H1 (cell line): ENCODE measurements at regions not wholly inside any gene's neighbourhood (a gene's known extent, or its start where the extent isn't known, plus 50 kb on each side); places are given as distances from the start of the nearest gene placed in this dataset.

Experiments
- CTCF ChIA-PET: fragments of 300-600 bp; sonication (Branson Sonifier 250); formaldehyde crosslinking; loops from one replicate; lab custom pipeline; 2021; ENCODE audit not compliant: partially characterized antibody; lab: Charles Lee
- POLR2A ChIA-PET: fragments of 300-600 bp; sonication (Branson Sonifier 250); formaldehyde crosslinking; loops from one replicate; lab custom pipeline; 2021; ENCODE audit warnings: inconsistent platforms; ENCODE audit not compliant: partially characterized antibody; lab: Charles Lee
- DNase-seq, 2 experiments: peaks; one replicate each; pipeline versions ENCODE4 v3.0.0 to v3.0.0-alpha.2; 2010 to 2022; ENCODE audit warnings: low spot score in 2 of 2, low read depth in 1 of 2, mixed read lengths in 1 of 2
- FAIRE-seq: peaks from 2 replicates; lab custom pipeline; 2011; peaks lifted over from hg19 to GRCh38; lab: Jason Lieb, UNC
- H2AFZ ChIP-seq: 2 replicates; pipeline ENCODE4 v1.8.1; 2012; ENCODE audit warnings: low read length, inconsistent platforms
- H2AK5ac ChIP-seq: 2 replicates; pipeline ENCODE4 v1.6.1; 2013; ENCODE audit warnings: low read depth, low read length
- H2BK120ac ChIP-seq: replicated peaks from 2 replicates; pipeline ENCODE3; 2013; ENCODE audit warnings: low read depth, low read length, inconsistent platforms
- H2BK12ac ChIP-seq: 2 replicates; pipeline ENCODE4 v1.6.1; 2013; ENCODE audit warnings: low read depth, low read length
- H2BK15ac ChIP-seq: 2 replicates; pipeline ENCODE4 v1.6.1; 2013; ENCODE audit warnings: low read length
- H2BK20ac ChIP-seq: 2 replicates; pipeline ENCODE4 v1.6.1; 2013; ENCODE audit warnings: low read length
- H2BK5ac ChIP-seq: 2 replicates; pipeline ENCODE4 v1.6.1; 2013; ENCODE audit warnings: low read depth, low read length
- H3K14ac ChIP-seq: 2 replicates; pipeline ENCODE4 v1.6.1; 2013; ENCODE audit warnings: inconsistent platforms; ENCODE audit not compliant: insufficient read length
- H3K18ac ChIP-seq: 2 replicates; pipeline ENCODE4 v1.6.1; 2013; ENCODE audit warnings: low read length; ENCODE audit errors: extremely low read depth
- H3K23ac ChIP-seq: 2 replicates; pipeline ENCODE4 v1.6.1; 2013; ENCODE audit warnings: inconsistent platforms; ENCODE audit not compliant: insufficient read length
- H3K23me2 ChIP-seq: 2 replicates; pipeline ENCODE4 v1.6.1; 2013; ENCODE audit warnings: low read depth, low read length
- H3K27ac ChIP-seq: 2 replicates; pipeline ENCODE4 v1.6.1; 2011; ENCODE audit warnings: low read depth, low read length, inconsistent platforms
- H3K27me3 ChIP-seq, 4 experiments: replicated peaks in 1 of 4; 1 replicate in 1 of 4; 2 replicates in 3 of 4; pipeline versions ENCODE4 v1.6.1 to v1.8.1; 2011 to 2013; ENCODE audit warnings: low read length in 3 of 4, mild to moderate bottlenecking in 3 of 4, inconsistent platforms in 2 of 4, mixed read lengths in 2 of 4, moderate library complexity in 1 of 4; ENCODE audit not compliant: control insufficient read depth in 3 of 4, insufficient read depth in 3 of 4; ENCODE audit errors: extremely low read depth in 1 of 4
- H3K36me3 ChIP-seq, 4 experiments: 2 replicates each; pipeline versions ENCODE4 v1.6.1 to v1.8.1; 2011 to 2013; ENCODE audit warnings: mild to moderate bottlenecking in 4 of 4, low read length in 3 of 4, moderate library complexity in 2 of 4, control low read depth in 1 of 4, inconsistent platforms in 1 of 4; ENCODE audit not compliant: insufficient read depth in 4 of 4, control insufficient read depth in 2 of 4
- H3K4ac ChIP-seq: replicated peaks from 2 replicates; pipeline ENCODE3; 2013; ENCODE audit warnings: low read length, low read depth, mixed read lengths, inconsistent platforms; ENCODE audit not compliant: insufficient read length
- H3K4me1 ChIP-seq, 4 experiments: replicated peaks in 1 of 4; 1 replicate in 1 of 4; 2 replicates in 3 of 4; pipeline versions ENCODE4 v1.6.1 to v1.8.1; 2011 to 2013; ENCODE audit warnings: low read length in 3 of 4, inconsistent platforms in 2 of 4, mixed read lengths in 1 of 4; ENCODE audit not compliant: insufficient read depth in 4 of 4, control insufficient read depth in 3 of 4
- H3K4me2 ChIP-seq, 2 experiments: 2 replicates each; pipeline versions ENCODE4 v1.6.1 to v1.8.1; 2011 to 2013; ENCODE audit warnings: low read depth in 2 of 2, low read length in 2 of 2, control low read depth in 1 of 2, inconsistent platforms in 1 of 2, mild to moderate bottlenecking in 1 of 2; ENCODE audit not compliant: insufficient read depth in 1 of 2
- H3K4me3 ChIP-seq, 4 experiments: fragments of 200-600, 300-600 bp in 1 of 4; sonication (generic), shearing (Covaris generic), sonication (Bioruptor Twin) in 1 of 4; 2 replicates each; pipeline versions ENCODE4 v1.5.1 to v1.8.1; 2011 to 2016; ENCODE audit warnings: low read length in 4 of 4, low read depth in 3 of 4, control low read depth in 2 of 4, inconsistent platforms in 2 of 4, mild to moderate bottlenecking in 2 of 4, mixed read lengths in 1 of 4, moderate library complexity in 1 of 4; ENCODE audit not compliant: insufficient read depth in 2 of 4; ENCODE audit errors: extremely low read depth in 1 of 4
- H3K56ac ChIP-seq: replicated peaks from 2 replicates; pipeline ENCODE3; 2013; ENCODE audit warnings: low read depth, mild to moderate bottlenecking, mixed read lengths, low read length, inconsistent platforms; ENCODE audit not compliant: insufficient read length
- H3K79me1 ChIP-seq: 2 replicates; pipeline ENCODE4 v1.6.1; 2013; ENCODE audit warnings: low read depth, low read length, control low read depth
- H3K79me2 ChIP-seq, 2 experiments: 2 replicates each; pipeline versions ENCODE4 v1.6.1 to v1.8.1; 2012 to 2013; ENCODE audit warnings: low read length in 2 of 2, mild to moderate bottlenecking in 2 of 2, inconsistent platforms in 1 of 2; ENCODE audit not compliant: insufficient read depth in 2 of 2, control insufficient read depth in 1 of 2
- H3K9ac ChIP-seq, 4 experiments: replicated peaks in 1 of 4; 1 replicate in 1 of 4; 2 replicates in 3 of 4; pipeline versions ENCODE4 v1.6.1 to v1.8.1; 2011 to 2013; ENCODE audit warnings: low read depth in 3 of 4, low read length in 3 of 4, control low read depth in 2 of 4, mild to moderate bottlenecking in 2 of 4, moderate library complexity in 2 of 4, inconsistent platforms in 1 of 4; ENCODE audit errors: extremely low read depth in 1 of 4
- H3K9me3 ChIP-seq, 2 experiments: 2 replicates each; pipeline versions ENCODE4 v1.6.1 to v1.8.1; 2012 to 2013; ENCODE audit warnings: mild to moderate bottlenecking in 2 of 2, moderate library complexity in 2 of 2, control low read depth in 1 of 2, inconsistent platforms in 1 of 2, low read depth in 1 of 2, low read length in 1 of 2, mixed read lengths in 1 of 2; ENCODE audit not compliant: insufficient read depth in 2 of 2
- H4K20me1 ChIP-seq, 2 experiments: replicated peaks in 1 of 2; 2 replicates each; pipeline versions ENCODE3 to v1.8.1; 2011 to 2013; ENCODE audit warnings: inconsistent platforms in 2 of 2, low read length in 2 of 2, mild to moderate bottlenecking in 1 of 2; ENCODE audit not compliant: insufficient read depth in 2 of 2, control insufficient read depth in 1 of 2
- H4K5ac ChIP-seq: 2 replicates; pipeline ENCODE4 v1.6.1; 2013; ENCODE audit warnings: low read length, low read depth, mixed read lengths, inconsistent platforms; ENCODE audit not compliant: insufficient read length
- H4K8ac ChIP-seq: 2 replicates; pipeline ENCODE4 v1.8.0; 2013; ENCODE audit warnings: mild to moderate bottlenecking, moderate library complexity, low read length, inconsistent platforms; ENCODE audit not compliant: insufficient read depth; ENCODE audit errors: extremely low read depth
- H4K91ac ChIP-seq: replicated peaks from 2 replicates; pipeline ENCODE3; 2013; ENCODE audit warnings: low read length, mixed read lengths, inconsistent platforms; ENCODE audit not compliant: insufficient read length
- BCL11A ChIP-seq, 2 experiments: IDR thresholded peaks; one replicate each; pipeline ENCODE4 v1.6.1; 2011; ENCODE audit warnings: low read depth in 2 of 2, low read length in 2 of 2, mild to moderate bottlenecking in 2 of 2
- CBX5 ChIP-seq: fragments of 300-800, 300-1000 bp; sonication (generic); IDR thresholded peaks from 2 replicates; pipeline ENCODE4 v1.7.1; 2016; ENCODE audit warnings: antibody characterized with exemption, low read length, low read depth
- CREB1 ChIP-seq: IDR thresholded peaks from 2 replicates; pipeline ENCODE4 v1.6.1; 2012; ENCODE audit warnings: inconsistent platforms
- CTBP2 ChIP-seq: IDR thresholded peaks from 2 replicates; pipeline ENCODE4 v1.7.0; 2011; ENCODE audit warnings: borderline replicate concordance, mild to moderate bottlenecking, moderate library complexity, mixed read lengths, low read length; ENCODE audit not compliant: insufficient read depth, insufficient read length
- JUND ChIP-seq: IDR thresholded peaks from 2 replicates; pipeline ENCODE4 v1.6.1; 2011; ENCODE audit warnings: mild to moderate bottlenecking, improper control_type of control experiment, low read length
- PHF8 ChIP-seq: fragments of 200-600 bp; sonication (generic); conservative IDR thresholded peaks from 2 replicates; pipeline ENCODE4 v1.7.1; 2012; ENCODE audit warnings: low read depth, mild to moderate bottlenecking, inconsistent platforms, low read length, moderate library complexity
- SP2 ChIP-seq: IDR thresholded peaks from 2 replicates; pipeline ENCODE4 v1.6.1; 2012; ENCODE audit warnings: mild to moderate bottlenecking, low read length, inconsistent platforms
- TBP ChIP-seq: IDR thresholded peaks from 2 replicates; pipeline ENCODE4 v1.6.1; 2011; ENCODE audit warnings: low read depth, low read length, improper control_type of control experiment
- YY1 ChIP-seq: IDR thresholded peaks from 2 replicates; pipeline ENCODE4 v1.6.1; 2011; ENCODE audit warnings: low read depth, mild to moderate bottlenecking, low read length
- WGBS, 2 experiments: shearing (Covaris generic) in 1 of 2; methylation state at CpG; one replicate each; pipeline versions ENCODE4 v1.1.6 to v1.1.7; 2013 to 2015; ENCODE audit warnings: low lambda C conversion rate in 2 of 2, mixed read lengths in 2 of 2, inconsistent platforms in 1 of 2, low coverage in 1 of 2, missing lambda C conversion rate in 1 of 2; ENCODE audit not compliant: insufficient replicate concordance in 2 of 2, insufficient coverage in 1 of 2, insufficient read length in 1 of 2; ENCODE audit errors: extremely low coverage in 1 of 2, missing lambda C conversion rate in 1 of 2; 5-methylcytosine and 5-hydroxymethylcytosine counted together
- TF ChIP-seq, protein P1 (sequence below), 3 experiments: IDR thresholded peaks; 1 replicate in 2 of 3; 2 replicates in 1 of 3; pipeline versions ENCODE4 v1.5.1 to v1.6.1; 2011; ENCODE audit warnings: low read length in 3 of 3, mild to moderate bottlenecking in 3 of 3, inconsistent platforms in 2 of 3, low read depth in 1 of 3, moderate library complexity in 1 of 3; ENCODE audit not compliant: insufficient read depth in 1 of 3; ENCODE audit errors: control extremely low read depth in 1 of 3
- TF ChIP-seq, protein P2 (sequence below): IDR thresholded peaks from 2 replicates; pipeline ENCODE4 v1.6.1; 2012; ENCODE audit warnings: inconsistent platforms

DNA sequence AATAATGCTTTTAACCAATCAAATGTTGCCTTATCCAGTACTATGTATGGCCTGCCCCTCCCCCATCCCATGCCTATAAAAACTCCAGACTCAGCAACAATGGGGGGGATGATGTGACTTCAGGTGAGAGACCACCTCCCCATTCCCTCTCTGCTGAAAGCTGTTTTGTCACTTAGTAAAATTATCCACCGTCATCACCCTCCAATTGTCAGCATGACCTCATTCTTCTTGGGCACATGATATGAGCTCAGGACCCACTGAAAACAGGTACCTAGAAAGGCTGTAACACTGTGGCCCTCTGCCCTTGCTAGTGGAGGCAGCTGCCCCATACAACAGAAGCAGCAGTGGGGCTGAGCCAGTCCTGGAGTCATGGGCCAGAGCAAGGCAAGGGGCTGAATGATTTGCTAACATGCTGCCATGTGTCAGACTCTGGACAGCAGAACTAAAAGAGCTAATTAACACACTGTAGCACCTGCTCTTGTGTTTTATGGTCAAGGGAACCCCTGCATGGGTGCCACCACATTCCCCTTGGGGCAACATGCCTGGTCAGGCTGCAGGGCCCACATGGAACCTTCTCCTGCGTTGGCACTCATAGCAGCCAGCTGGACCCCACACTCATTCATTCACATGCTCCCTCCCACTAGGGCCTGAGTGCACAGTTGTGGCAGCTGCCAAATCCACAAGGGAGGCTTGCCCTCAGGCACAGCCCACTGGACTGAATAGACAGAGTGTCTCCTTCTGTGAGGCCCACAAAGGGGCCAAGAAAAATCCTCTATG lies 722.2 kb upstream of the PCDH20 start:
- ChIA-PET CTCF (interaction anchor here (0.7 to 2.1 kb wide), 3 partner anchors 16 to 220 kb away, joined by 3 to 6 read pairs (median 3); no protein-coding TSS in a partner anchor), POLR2A (no interaction called here)
- Histone ChIP-seq H3K9me3 (no peaks in the 10 kb centered on the region), H3K27me3 (no peaks in the 10 kb centered on the region), H4K8ac (peak overlapping the region; percentile 68; the same call in 1 of the 2 replicates), H3K23ac (no peak overlapping the region), H3K4ac (no peak overlapping the region), H2BK20ac (no peak overlapping the region), H3K79me1 (no peaks in the 10 kb centered on the region), H3K56ac (no peak overlapping the region), H4K91ac (no peak overlapping the region), H4K5ac (no peak overlapping the region), H3K4me3 (no peak overlapping the region), H2BK120ac (no peak overlapping the region), H3K4me2 (no peak overlapping the region), H4K20me1 (no peaks in the 10 kb centered on the region), H3K23me2 (no peaks in the 10 kb centered on the region), H2BK12ac (no peak overlapping the region), H2BK15ac (no peak overlapping the region), H2AFZ (no peak overlapping the region), H3K79me2 (no peaks in the 10 kb centered on the region), H3K36me3 (no peaks in the 10 kb centered on the region), H3K14ac (no peak overlapping the region), H2BK5ac (no peak overlapping the region), H3K27ac (no peak overlapping the region), H2AK5ac (no peak overlapping the region), H3K4me1 (no peaks in the 10 kb centered on the region), H3K18ac (no peak overlapping the region), H3K9ac (no peak overlapping the region)
- 96% methylated on average over 2 of the region's 2 CpGs; no CpG with 5 or more reads in 1 of the 2 experiments for WGBS, 2 experiments
- no peak for DNase-seq
- no peak for FAIRE-seq
- no peak for TF ChIP-seq BCL11A (IDR thresholded peaks at IDR 0.05; ENCODE audit: low read depth in 2 of 2, low read length in 2 of 2)
- TF ChIP-seq SP2: no peak
- TF ChIP-seq, protein P1, sequence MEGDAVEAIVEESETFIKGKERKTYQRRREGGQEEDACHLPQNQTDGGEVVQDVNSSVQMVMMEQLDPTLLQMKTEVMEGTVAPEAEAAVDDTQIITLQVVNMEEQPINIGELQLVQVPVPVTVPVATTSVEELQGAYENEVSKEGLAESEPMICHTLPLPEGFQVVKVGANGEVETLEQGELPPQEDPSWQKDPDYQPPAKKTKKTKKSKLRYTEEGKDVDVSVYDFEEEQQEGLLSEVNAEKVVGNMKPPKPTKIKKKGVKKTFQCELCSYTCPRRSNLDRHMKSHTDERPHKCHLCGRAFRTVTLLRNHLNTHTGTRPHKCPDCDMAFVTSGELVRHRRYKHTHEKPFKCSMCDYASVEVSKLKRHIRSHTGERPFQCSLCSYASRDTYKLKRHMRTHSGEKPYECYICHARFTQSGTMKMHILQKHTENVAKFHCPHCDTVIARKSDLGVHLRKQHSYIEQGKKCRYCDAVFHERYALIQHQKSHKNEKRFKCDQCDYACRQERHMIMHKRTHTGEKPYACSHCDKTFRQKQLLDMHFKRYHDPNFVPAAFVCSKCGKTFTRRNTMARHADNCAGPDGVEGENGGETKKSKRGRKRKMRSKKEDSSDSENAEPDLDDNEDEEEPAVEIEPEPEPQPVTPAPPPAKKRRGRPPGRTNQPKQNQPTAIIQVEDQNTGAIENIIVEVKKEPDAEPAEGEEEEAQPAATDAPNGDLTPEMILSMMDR (IDR thresholded peaks at IDR 0.05; ENCODE audit: control extremely low read depth in 1 of 3, insufficient read depth in 1 of 3, low read depth in 1 of 3, low read length in 3 of 3): no peak
- TF ChIP-seq, protein P2, sequence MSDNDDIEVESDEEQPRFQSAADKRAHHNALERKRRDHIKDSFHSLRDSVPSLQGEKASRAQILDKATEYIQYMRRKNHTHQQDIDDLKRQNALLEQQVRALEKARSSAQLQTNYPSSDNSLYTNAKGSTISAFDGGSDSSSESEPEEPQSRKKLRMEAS: no peak
- no peak for TF ChIP-seq TBP
- no peak for TF ChIP-seq PHF8
- TF ChIP-seq CBX5: no peak
- no peak for TF ChIP-seq CREB1
- no peak for TF ChIP-seq YY1
- no peak for TF ChIP-seq CTBP2
- TF ChIP-seq JUND: no peak
